ENCODE measurements at regions not wholly inside any gene's neighbourhood (a gene's known extent, or its start where the extent isn't known, plus 50 kb on each side); places are given as distances from the start of the nearest gene placed in this dataset.

DNA sequence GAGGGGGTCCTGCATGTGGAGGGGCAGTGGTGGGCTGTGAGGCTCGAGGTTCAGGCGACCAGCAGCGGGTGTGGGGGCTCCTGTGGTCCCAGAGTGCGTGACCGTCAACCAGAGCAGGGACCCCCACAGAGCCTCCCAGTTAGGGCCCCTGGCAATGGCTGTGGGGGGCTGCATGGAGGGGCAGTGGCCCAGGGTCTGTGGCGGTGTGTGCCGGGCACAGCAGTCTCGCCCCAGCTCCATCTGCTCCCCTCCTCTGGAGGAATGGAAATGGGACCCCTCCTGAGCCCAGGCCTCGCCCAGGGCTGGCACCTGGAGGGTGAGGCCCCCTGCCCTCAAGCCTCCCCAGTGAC is 210.8 kb upstream of the C14orf180 start:
- TF ChIP-seq STAT6 (CRISPR knock-in tag; conservative IDR thresholded peaks at IDR 0.05; ENCODE audit: low read depth): no peak
- TF ChIP-seq, protein P1, sequence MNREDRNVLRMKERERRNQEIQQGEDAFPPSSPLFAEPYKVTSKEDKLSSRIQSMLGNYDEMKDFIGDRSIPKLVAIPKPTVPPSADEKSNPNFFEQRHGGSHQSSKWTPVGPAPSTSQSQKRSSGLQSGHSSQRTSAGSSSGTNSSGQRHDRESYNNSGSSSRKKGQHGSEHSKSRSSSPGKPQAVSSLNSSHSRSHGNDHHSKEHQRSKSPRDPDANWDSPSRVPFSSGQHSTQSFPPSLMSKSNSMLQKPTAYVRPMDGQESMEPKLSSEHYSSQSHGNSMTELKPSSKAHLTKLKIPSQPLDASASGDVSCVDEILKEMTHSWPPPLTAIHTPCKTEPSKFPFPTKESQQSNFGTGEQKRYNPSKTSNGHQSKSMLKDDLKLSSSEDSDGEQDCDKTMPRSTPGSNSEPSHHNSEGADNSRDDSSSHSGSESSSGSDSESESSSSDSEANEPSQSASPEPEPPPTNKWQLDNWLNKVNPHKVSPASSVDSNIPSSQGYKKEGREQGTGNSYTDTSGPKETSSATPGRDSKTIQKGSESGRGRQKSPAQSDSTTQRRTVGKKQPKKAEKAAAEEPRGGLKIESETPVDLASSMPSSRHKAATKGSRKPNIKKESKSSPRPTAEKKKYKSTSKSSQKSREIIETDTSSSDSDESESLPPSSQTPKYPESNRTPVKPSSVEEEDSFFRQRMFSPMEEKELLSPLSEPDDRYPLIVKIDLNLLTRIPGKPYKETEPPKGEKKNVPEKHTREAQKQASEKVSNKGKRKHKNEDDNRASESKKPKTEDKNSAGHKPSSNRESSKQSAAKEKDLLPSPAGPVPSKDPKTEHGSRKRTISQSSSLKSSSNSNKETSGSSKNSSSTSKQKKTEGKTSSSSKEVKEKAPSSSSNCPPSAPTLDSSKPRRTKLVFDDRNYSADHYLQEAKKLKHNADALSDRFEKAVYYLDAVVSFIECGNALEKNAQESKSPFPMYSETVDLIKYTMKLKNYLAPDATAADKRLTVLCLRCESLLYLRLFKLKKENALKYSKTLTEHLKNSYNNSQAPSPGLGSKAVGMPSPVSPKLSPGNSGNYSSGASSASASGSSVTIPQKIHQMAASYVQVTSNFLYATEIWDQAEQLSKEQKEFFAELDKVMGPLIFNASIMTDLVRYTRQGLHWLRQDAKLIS (CRISPR knock-in tag; IDR thresholded peaks at IDR 0.05; ENCODE audit: borderline replicate concordance): no peak
- TF ChIP-seq FOXK1 (CRISPR knock-in tag; IDR thresholded peaks at IDR 0.05): no peak
- TF ChIP-seq, protein P2, sequence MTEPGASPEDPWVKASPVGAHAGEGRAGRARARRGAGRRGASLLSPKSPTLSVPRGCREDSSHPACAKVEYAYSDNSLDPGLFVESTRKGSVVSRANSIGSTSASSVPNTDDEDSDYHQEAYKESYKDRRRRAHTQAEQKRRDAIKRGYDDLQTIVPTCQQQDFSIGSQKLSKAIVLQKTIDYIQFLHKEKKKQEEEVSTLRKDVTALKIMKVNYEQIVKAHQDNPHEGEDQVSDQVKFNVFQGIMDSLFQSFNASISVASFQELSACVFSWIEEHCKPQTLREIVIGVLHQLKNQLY (CRISPR knock-in tag; IDR thresholded peaks at IDR 0.05): no peak
- no peak for TF ChIP-seq SP1 (CRISPR knock-in tag; conservative IDR thresholded peaks at IDR 0.05)
- TF ChIP-seq, protein P3, sequence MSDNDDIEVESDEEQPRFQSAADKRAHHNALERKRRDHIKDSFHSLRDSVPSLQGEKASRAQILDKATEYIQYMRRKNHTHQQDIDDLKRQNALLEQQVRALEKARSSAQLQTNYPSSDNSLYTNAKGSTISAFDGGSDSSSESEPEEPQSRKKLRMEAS (CRISPR knock-in tag; IDR thresholded peaks at IDR 0.05): no peak
- no peak for TF ChIP-seq ZNF317 (CRISPR knock-in tag; IDR thresholded peaks at IDR 0.05; ENCODE audit: borderline replicate concordance, low read depth)
- TF ChIP-seq CREM (CRISPR knock-in tag; IDR thresholded peaks at IDR 0.05): no peak
- TF ChIP-seq, protein P4, sequence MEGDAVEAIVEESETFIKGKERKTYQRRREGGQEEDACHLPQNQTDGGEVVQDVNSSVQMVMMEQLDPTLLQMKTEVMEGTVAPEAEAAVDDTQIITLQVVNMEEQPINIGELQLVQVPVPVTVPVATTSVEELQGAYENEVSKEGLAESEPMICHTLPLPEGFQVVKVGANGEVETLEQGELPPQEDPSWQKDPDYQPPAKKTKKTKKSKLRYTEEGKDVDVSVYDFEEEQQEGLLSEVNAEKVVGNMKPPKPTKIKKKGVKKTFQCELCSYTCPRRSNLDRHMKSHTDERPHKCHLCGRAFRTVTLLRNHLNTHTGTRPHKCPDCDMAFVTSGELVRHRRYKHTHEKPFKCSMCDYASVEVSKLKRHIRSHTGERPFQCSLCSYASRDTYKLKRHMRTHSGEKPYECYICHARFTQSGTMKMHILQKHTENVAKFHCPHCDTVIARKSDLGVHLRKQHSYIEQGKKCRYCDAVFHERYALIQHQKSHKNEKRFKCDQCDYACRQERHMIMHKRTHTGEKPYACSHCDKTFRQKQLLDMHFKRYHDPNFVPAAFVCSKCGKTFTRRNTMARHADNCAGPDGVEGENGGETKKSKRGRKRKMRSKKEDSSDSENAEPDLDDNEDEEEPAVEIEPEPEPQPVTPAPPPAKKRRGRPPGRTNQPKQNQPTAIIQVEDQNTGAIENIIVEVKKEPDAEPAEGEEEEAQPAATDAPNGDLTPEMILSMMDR (IDR thresholded peaks at IDR 0.05): no peak
- TF ChIP-seq TP53 (CRISPR knock-in tag; IDR thresholded peaks at IDR 0.05): no peak
- TF ChIP-seq RELA (CRISPR knock-in tag; IDR thresholded peaks at IDR 0.05; ENCODE audit: borderline replicate concordance): no peak
- TF ChIP-seq ETV6 (CRISPR knock-in tag; IDR thresholded peaks at IDR 0.05): no peak

Data from WTC11 (cell line).